ENCODE measurements at regions not wholly inside any gene's neighbourhood (a gene's known extent, or its start where the extent isn't known, plus 50 kb on each side); places are given as distances from the start of the nearest gene placed in this dataset.

- TF ChIP-seq ZNF462 (CRISPR knock-in tag; IDR thresholded peaks at IDR 0.05): no peak
Observed at GRCh38 chr10:121291376-121291775, 306.9 kb downstream of the FGFR2 start (continued).

GRCh38 chr10:121291823-121292222 is 306.4 kb downstream of the FGFR2 start:
- peaks cover 37% of the 10 kb centered on the region for H3K4me1 Mint-ChIP-seq
- peaks cover 13% of the 10 kb centered on the region for H3K36me3 Mint-ChIP-seq (ENCODE audit: low read depth)
- Histone ChIP-seq H4K20me1 (replicated peaks; ENCODE audit: insufficient read depth) (no peaks in the 10 kb centered on the region), H3K36me3 (ENCODE audit: insufficient read depth) (no peaks in the 10 kb centered on the region), H3K9me2 (ENCODE audit: insufficient read depth) (peaks cover 15% of the 10 kb centered on the region), H3K79me2 (replicated peaks; ENCODE audit: insufficient read depth) (no peaks in the 10 kb centered on the region), H3K4me3 (no peak overlapping the region), H3K27ac (ENCODE audit: low read depth) (no peak overlapping the region), H3F3A (replicated peaks; ENCODE audit: low read depth) (no peaks in the 10 kb centered on the region), H2AFZ (no peak overlapping the region), H3K27me3 (ENCODE audit: insufficient read depth) (no peaks in the 10 kb centered on the region), H3K4me1 (ENCODE audit: insufficient read depth) (peaks cover 25% of the 10 kb centered on the region), H3K4me2 (no peak overlapping the region)
- peaks cover 12% of the 10 kb centered on the region; the same call in 2 of the 3 replicates for H3K9me3 Mint-ChIP-seq
- peaks cover 1% of the 10 kb centered on the region for H3K27me3 Mint-ChIP-seq (ENCODE audit: insufficient read depth, low read depth, poor library complexity)
- no peak for DNase-seq (ENCODE audit: low spot score)
- no peak overlapping the region; the same call in 1 of the 2 replicates for H3K27ac Mint-ChIP-seq
- H3K4me3 Mint-ChIP-seq: no peak overlapping the region
- ATAC-seq: no peak
- TF ChIP-seq CTCF (conservative IDR thresholded peaks at IDR 0.05; ENCODE audit: low read depth in 2 of 2) (no peak), EZH2 (IDR thresholded peaks at IDR 0.05; ENCODE audit: low read depth, unreplicated experiment) (no peak), POLR2AphosphoS5 (IDR thresholded peaks at IDR 0.05; ENCODE audit: low read depth) (no peak), ZNF331 (CRISPR knock-in tag; IDR thresholded peaks at IDR 0.05; ENCODE audit: low read depth) (no peak), CREB1 (CRISPR knock-in tag; IDR thresholded peaks at IDR 0.05; ENCODE audit: low read depth) (no peak), ZNF462 (CRISPR knock-in tag; IDR thresholded peaks at IDR 0.05) (no peak), EZH2phosphoT487 (IDR thresholded peaks at IDR 0.05; ENCODE audit: unreplicated experiment) (no peak), NANOG (IDR thresholded peaks at IDR 0.05; ENCODE audit: borderline replicate concordance) (no peak), JUNB (IDR thresholded peaks at IDR 0.05; ENCODE audit: unreplicated experiment) (no peak)

All from GM23338 (cell line).